ENCODE measurements at regions not wholly inside any gene's neighbourhood (a gene's known extent, or its start where the extent isn't known, plus 50 kb on each side); places are given as distances from the start of the nearest gene placed in this dataset.

DNA sequence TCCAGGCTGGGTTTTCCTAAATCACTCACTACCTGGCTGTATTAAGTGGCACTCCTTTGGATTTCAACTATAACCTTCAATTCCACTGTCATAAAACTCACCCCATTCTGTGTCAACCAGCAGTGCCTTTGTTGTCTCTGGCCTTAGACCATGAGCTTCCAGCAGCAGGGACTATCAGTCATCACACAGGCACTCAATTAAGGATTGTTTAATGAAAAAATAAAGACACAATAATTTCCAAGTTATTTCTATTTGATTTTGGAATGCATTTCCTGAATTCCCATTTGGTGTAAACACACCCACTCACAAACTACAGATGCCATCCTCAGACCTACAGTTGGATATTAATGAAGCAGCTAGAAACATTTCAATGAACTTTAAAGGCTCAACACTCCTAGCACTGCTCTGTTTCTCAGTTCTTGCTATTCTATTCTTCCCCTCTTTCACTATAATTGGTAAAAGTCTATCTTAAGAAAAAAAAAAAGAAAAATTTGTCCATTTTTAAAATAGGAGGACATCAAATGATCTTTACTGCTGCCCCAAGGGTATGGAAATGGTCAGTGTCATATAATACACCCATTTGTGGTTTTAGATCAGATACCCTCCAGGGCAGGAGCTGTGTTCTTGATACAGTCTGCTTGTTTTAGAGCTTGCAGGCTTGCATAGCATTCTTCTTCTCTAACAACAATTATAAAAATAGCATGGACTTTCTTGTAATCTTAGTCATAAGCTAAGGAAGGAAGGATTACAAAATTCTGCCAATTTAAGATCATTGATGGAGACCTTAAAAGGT is 156.4 kb downstream of the PTGER3 start:
- TF ChIP-seq, protein P1, sequence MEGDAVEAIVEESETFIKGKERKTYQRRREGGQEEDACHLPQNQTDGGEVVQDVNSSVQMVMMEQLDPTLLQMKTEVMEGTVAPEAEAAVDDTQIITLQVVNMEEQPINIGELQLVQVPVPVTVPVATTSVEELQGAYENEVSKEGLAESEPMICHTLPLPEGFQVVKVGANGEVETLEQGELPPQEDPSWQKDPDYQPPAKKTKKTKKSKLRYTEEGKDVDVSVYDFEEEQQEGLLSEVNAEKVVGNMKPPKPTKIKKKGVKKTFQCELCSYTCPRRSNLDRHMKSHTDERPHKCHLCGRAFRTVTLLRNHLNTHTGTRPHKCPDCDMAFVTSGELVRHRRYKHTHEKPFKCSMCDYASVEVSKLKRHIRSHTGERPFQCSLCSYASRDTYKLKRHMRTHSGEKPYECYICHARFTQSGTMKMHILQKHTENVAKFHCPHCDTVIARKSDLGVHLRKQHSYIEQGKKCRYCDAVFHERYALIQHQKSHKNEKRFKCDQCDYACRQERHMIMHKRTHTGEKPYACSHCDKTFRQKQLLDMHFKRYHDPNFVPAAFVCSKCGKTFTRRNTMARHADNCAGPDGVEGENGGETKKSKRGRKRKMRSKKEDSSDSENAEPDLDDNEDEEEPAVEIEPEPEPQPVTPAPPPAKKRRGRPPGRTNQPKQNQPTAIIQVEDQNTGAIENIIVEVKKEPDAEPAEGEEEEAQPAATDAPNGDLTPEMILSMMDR (IDR thresholded peaks at IDR 0.05), result no peak
- TF ChIP-seq POLR2A (IDR thresholded peaks at IDR 0.05), result no peak
